Uterus (tissue), 3 donors: ENCODE measurements at regions not wholly inside any gene's neighbourhood (a gene's known extent, or its start where the extent isn't known, plus 50 kb on each side); places are given as distances from the start of the nearest gene placed in this dataset.

Experiments used
- DNase-seq, 2 donors: peaks; one replicate each; pipeline ENCODE4 v3.0.0-alpha.2; 2019 to 2020
- H3K27ac ChIP-seq, 2 donors: fragments of 200-600 bp; sonication (generic); 1 replicate in 1 of 2; 2 replicates in 1 of 2; pipeline ENCODE4 v1.5.1; 2016 to 2018
- H3K27me3 ChIP-seq, 2 donors: fragments of 200-600 bp; sonication (generic); one replicate each; pipeline ENCODE4 v1.5.1; 2018 to 2019; ENCODE audit warnings: control low read depth in 1 of 2
- H3K36me3 ChIP-seq, 2 donors: fragments of 200-600 bp; sonication (generic); one replicate each; pipeline ENCODE4 v1.5.1; 2019; ENCODE audit warnings: control low read depth in 1 of 2
- H3K4me1 ChIP-seq, 2 donors: fragments of 200-600 bp; sonication (generic); one replicate each; pipeline ENCODE4 v1.5.1; 2018 to 2019; ENCODE audit warnings: control low read depth in 1 of 2
- H3K4me3 ChIP-seq, 2 donors: fragments of 200-600 bp; sonication (generic); 1 replicate in 1 of 2; 2 replicates in 1 of 2; pipeline ENCODE4 v1.5.1; 2018 to 2019; ENCODE audit warnings: mild to moderate bottlenecking in 1 of 2
- H3K9me3 ChIP-seq, 2 donors: fragments of 200-600 bp; sonication (generic); one replicate each; pipeline ENCODE4 v1.5.1; 2019; ENCODE audit warnings: control low read depth in 1 of 2
- CTCF ChIP-seq, 4 experiments: fragments of 200-600 bp in 2 of 4; fragments of 450-650 bp in 2 of 4; sonication (generic) in 2 of 4; IDR thresholded peaks; one replicate each; pipeline ENCODE4 v1.5.1; 2016 to 2019; ENCODE audit warnings: antibody characterized with exemption in 4 of 4, mild to moderate bottlenecking in 2 of 4, moderate library complexity in 1 of 4
- POLR2A ChIP-seq, 2 donors: fragments of 450-650 bp; IDR thresholded peaks; one replicate each; pipeline ENCODE4 v1.6.1; 2016; ENCODE audit warnings: antibody characterized with exemption in 2 of 2, mild to moderate bottlenecking in 1 of 2, moderate library complexity in 1 of 2
- intact Hi-C: fragments of 100-400 bp; cut with DNase I; formaldehyde crosslinking; loops from one replicate; pipeline ENCODE4 v1.15.1; 2023; ENCODE audit warnings: low total_unique reads
- donor health status: DM: yes; HTN: yes; CAD: no.

GRCh38 chr5:117103703-117104102 is 529.1 kb upstream of the SEMA6A start:
- no peak for DNase-seq
- H3K36me3 ChIP-seq, result no peaks in the 10 kb centered on the region
- TF ChIP-seq CTCF (IDR thresholded peaks at IDR 0.05) (no peak), POLR2A (IDR thresholded peaks at IDR 0.05) (no peak)
- H3K27me3 ChIP-seq, result no peaks in the 10 kb centered on the region
- no peaks in the 10 kb centered on the region for H3K4me1 ChIP-seq
- no peaks in the 10 kb centered on the region for H3K9me3 ChIP-seq
- H3K27ac ChIP-seq, result no peak overlapping the region
- intact Hi-C loops, result no loop called here
- no peak overlapping the region for H3K4me3 ChIP-seq

- Histone ChIP-seq H3K27me3 (no peaks in the 10 kb centered on the region), H3K4me3 (no peak overlapping the region), H3K36me3 (no peaks in the 10 kb centered on the region), H3K9me3 (no peaks in the 10 kb centered on the region), H3K4me1 (no peaks in the 10 kb centered on the region), H3K27ac (no peak overlapping the region)
- no peak for TF ChIP-seq POLR2A (IDR thresholded peaks at IDR 0.05)
- TF ChIP-seq CTCF (IDR thresholded peaks at IDR 0.05), result no peak
- DNase-seq, result no peak
- intact Hi-C loops, result no loop called here
Observed at GRCh38 chr5:117102591-117102990, 528.0 kb upstream of the SEMA6A start.

- no peak for DNase-seq
- TF ChIP-seq POLR2A (IDR thresholded peaks at IDR 0.05), result no peak
- no peak for TF ChIP-seq CTCF (IDR thresholded peaks at IDR 0.05)
- Histone ChIP-seq H3K4me3 (no peak overlapping the region), H3K27ac (no peak overlapping the region), H3K9me3 (no peaks in the 10 kb centered on the region), H3K36me3 (no peaks in the 10 kb centered on the region), H3K4me1 (no peaks in the 10 kb centered on the region), H3K27me3 (no peaks in the 10 kb centered on the region)
- intact Hi-C loops, result no loop called here
Observed at GRCh38 chr5:117100176-117100575, 525.6 kb upstream of the SEMA6A start.

GRCh38 chr5:117098094-117098493 is 523.5 kb upstream of the SEMA6A start:
- Histone ChIP-seq H3K9me3 (no peaks in the 10 kb centered on the region), H3K4me3 (no peak overlapping the region), H3K4me1 (no peaks in the 10 kb centered on the region), H3K36me3 (no peaks in the 10 kb centered on the region), H3K27ac (no peak overlapping the region), H3K27me3 (no peaks in the 10 kb centered on the region)
- intact Hi-C loops, result no loop called here
- TF ChIP-seq CTCF (IDR thresholded peaks at IDR 0.05) (no peak), POLR2A (IDR thresholded peaks at IDR 0.05) (no peak)
- DNase-seq, result no peak

DNA sequence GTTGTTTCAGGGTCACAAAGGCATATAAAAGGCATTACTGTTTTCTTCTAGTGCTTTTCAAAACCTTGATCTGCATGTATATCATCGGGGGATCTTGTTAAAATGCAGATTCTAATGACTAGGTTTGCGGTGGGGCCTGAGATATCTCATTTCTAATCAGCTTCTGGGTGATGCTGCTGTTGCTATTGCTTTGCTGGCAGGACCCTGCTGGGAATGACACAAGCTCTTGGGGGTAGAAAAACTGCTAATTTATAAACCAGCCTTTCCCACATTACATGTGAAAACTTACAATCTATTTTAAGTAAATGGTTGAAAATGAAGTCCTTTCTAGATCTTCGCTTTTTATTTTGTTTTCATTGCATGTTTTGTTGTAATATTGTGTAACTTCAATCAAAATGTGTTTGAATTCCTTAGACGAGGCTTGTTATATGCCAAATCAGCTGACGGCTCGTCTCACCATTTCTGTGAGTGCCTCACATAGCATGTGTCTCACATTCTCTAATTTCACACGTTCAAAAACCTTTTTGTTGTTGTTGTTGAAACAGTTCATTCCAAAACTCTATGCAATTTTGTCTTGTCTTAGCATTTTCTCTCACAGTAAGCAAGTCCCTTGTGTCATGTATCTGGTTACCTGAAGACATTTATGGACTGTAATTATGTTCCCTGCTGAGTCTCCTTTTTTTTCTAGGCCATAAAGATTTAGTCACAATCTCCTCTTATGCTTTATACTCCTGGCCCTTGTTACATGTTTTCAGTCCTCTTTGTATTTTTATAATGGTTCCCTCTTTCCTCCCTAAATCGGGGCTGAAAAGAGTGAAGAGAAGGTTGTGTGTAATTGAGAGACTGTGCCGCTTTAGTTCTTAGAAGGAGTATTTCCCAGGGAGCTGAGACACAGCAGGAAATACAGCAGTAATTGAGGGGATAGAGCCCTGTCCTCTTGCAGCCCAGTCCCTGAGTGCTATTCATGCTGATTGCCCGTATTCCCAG is 521.0 kb upstream of the SEMA6A start:
- no peak overlapping the region for H3K27ac ChIP-seq
- TF ChIP-seq POLR2A (IDR thresholded peaks at IDR 0.05) (no peak), CTCF (IDR thresholded peaks at IDR 0.05) (no peak)
- H3K36me3 ChIP-seq, result no peaks in the 10 kb centered on the region
- DNase-seq, result no peak
- no peaks in the 10 kb centered on the region for H3K27me3 ChIP-seq
- no peaks in the 10 kb centered on the region for H3K9me3 ChIP-seq
- intact Hi-C loops, result no loop called here
- H3K4me3 ChIP-seq, result no peak overlapping the region
- H3K4me1 ChIP-seq, result no peaks in the 10 kb centered on the region
